ENCODE measurements at regions not wholly inside any gene's neighbourhood (a gene's known extent, or its start where the extent isn't known, plus 50 kb on each side); places are given as distances from the start of the nearest gene placed in this dataset.
"Not testable (repeated sequence)": the region's sequence is repeated elsewhere in the genome, so short reads cannot be mapped to it uniquely, and the experiment has no call there.

DNA sequence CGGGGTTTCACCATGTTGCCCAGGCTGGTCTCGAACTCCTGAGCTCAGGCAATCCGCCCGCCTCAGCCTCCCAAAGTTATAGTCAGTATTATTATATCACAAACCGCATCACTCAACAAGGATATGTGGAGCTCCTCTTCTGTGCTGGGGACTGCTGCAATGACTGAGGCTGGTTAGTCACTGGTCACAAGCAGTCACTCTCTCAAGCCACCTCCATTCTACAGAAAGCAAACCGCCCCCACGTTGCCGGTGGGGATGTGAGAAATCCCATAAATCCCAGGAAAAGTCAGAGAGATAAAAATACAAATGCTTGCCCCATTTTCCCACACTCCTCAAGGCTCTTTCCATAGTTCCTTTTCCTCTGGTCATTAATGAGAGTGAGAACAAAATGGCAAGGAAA, 155.7 kb downstream of the ADSS2 start:
- Histone ChIP-seq H3K9me3 (no peaks in the 10 kb centered on the region), H3K27ac (peak overlapping the region in 1 of 10 donors; percentile 38), H3K36me3 (no peaks in the 10 kb centered on the region), H3K27me3 (peaks cover 0 to 5% (median 0%) of the 10 kb centered on the region in 7 donors), H3K4me1 (peaks cover 0 to 29% (median 0%) of the 10 kb centered on the region in 9 donors), H3K4me3 (no peak overlapping the region)
- TF ChIP-seq, protein P1, sequence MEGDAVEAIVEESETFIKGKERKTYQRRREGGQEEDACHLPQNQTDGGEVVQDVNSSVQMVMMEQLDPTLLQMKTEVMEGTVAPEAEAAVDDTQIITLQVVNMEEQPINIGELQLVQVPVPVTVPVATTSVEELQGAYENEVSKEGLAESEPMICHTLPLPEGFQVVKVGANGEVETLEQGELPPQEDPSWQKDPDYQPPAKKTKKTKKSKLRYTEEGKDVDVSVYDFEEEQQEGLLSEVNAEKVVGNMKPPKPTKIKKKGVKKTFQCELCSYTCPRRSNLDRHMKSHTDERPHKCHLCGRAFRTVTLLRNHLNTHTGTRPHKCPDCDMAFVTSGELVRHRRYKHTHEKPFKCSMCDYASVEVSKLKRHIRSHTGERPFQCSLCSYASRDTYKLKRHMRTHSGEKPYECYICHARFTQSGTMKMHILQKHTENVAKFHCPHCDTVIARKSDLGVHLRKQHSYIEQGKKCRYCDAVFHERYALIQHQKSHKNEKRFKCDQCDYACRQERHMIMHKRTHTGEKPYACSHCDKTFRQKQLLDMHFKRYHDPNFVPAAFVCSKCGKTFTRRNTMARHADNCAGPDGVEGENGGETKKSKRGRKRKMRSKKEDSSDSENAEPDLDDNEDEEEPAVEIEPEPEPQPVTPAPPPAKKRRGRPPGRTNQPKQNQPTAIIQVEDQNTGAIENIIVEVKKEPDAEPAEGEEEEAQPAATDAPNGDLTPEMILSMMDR (IDR thresholded peaks at IDR 0.05), result no peak
- intact Hi-C loops (cut with DNase I), result no loop called here
- WGBS, 2 donors, result 67 to 74% methylated on average over 6 to 7 of the region's 8 CpGs
- no peak for DNase-seq
- ATAC-seq, result no peak

DNA sequence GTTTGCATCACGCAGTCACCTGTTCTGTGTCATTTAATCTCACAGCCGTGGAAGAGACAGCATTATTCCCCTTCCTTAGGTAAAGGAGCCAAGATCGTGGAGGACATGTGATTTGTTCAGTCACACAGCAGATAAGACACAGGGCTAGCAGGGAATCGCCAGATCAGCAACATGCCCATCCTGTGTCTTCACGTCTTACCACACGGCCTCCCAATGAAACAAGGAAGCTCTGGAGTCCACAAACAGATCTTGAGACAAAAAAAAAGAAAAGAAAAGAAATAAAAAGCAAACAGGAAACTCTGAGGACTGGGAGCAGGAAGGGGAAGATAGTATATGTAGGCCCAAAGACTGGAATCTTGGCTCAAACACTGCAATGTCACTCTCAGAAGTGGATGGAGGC, 155.3 kb downstream of the ADSS2 start:
- Histone ChIP-seq H3K36me3 (no peaks in the 10 kb centered on the region), H3K9me3 (no peaks in the 10 kb centered on the region), H3K27ac (peak overlapping the region in 1 of 10 donors; percentile 38), H3K4me1 (peaks cover 0 to 28% (median 0%) of the 10 kb centered on the region in 9 donors), H3K27me3 (peaks cover 0 to 5% (median 0%) of the 10 kb centered on the region in 7 donors), H3K4me3 (no peak overlapping the region)
- 37 to 40% methylated on average over 6 of the region's 6 CpGs for WGBS, 2 donors
- DNase-seq (no peak), ATAC-seq (no peak)
- intact Hi-C loops (cut with DNase I), result no loop called here
- TF ChIP-seq, protein P1 (IDR thresholded peaks at IDR 0.05), result no peak

DNA sequence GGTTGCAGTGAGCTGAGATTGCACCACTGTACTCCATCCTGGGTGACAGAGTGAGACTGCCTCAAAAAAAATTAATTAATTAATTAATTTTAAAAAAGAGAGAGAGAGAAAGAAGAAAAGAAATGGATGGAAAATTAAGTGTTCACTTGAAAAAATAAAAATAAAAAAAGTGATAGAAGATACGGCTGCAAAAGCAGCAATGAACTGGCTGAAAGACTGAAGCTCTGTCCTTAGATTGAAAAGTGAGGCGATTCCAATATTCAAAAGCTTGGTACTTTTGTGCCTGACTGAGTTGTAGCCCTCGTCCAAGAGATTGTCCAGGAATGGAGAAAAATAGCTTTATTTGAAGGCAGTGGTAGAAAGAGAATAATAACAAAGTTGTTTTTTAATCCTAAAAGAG, 154.6 kb downstream of the ADSS2 start:
- Histone ChIP-seq H3K27ac (peak overlapping the region in 1 of 10 donors; percentile 38), H3K4me1 (peaks cover 0 to 26% (median 0%) of the 10 kb centered on the region in 9 donors), H3K27me3 (peaks cover 0 to 5% (median 0%) of the 10 kb centered on the region in 7 donors), H3K9me3 (no peaks in the 10 kb centered on the region), H3K4me3 (no peak overlapping the region), H3K36me3 (no peaks in the 10 kb centered on the region)
- TF ChIP-seq, protein P1 (IDR thresholded peaks at IDR 0.05), result no peak
- ATAC-seq, result no peak
- no peak for DNase-seq
- 79 to 91% methylated on average over 3 of the region's 3 CpGs for WGBS, 2 donors
- intact Hi-C loops (cut with DNase I), result no loop called here

DNA sequence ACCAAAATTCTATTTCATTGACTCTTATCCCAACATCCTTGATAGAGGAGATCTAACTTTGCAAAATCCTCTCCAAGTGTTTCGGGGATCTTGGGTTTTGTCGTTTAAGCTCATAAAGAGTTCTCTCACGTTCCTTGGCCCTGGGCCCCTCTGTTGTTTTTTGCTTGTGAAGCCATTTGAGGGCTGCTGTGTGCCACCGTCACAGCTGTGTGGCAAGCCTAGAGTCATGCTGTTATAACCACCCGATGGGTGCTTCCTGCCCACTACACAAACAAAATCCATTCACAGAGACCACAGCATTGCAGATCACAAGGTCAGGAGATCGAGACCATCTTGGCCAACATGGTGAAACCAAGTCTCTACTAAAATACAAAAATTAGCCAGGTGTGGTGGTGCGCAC, 154.1 kb downstream of the ADSS2 start:
- Histone ChIP-seq H3K27ac (no peak overlapping the region), H3K4me3 (no peak overlapping the region), H3K27me3 (peaks cover 0 to 5% (median 0%) of the 10 kb centered on the region in 7 donors), H3K36me3 (no peaks in the 10 kb centered on the region), H3K4me1 (peaks cover 0 to 26% (median 0%) of the 10 kb centered on the region in 9 donors), H3K9me3 (no peaks in the 10 kb centered on the region)
- intact Hi-C loops (cut with DNase I), result no loop called here
- ATAC-seq (no peak), DNase-seq (no peak)
- TF ChIP-seq, protein P1 (IDR thresholded peaks at IDR 0.05), result no peak
- WGBS, 2 donors, result 91 to 97% methylated on average over 7 of the region's 7 CpGs

DNA sequence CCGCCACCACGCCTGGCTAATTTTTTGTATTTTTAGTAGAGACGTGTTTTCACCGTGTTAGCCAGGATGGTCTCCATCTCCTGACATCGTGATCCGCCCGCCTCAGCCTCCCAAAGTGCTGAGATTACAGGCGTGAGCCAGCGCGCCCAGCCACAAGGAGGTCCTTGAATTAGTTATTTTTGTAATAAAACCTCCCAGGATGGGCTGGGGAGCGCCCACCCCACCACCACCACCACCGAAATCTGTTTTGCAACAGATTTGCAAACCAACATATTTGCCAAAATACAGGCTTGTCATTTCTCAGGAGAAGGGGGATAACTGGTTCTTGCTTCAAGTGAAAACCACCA, 151.7 kb downstream of the ADSS2 start:
- H3K27me3 ChIP-seq; intact Hi-C loops (cut with DNase I); ATAC-seq; DNase-seq; H3K9me3 ChIP-seq; H3K36me3 ChIP-seq: not testable (repeated sequence)
- peak overlapping the region in 8 of 10 donors; percentile 21 to 49 (median 45) for H3K4me3 ChIP-seq
- WGBS, 2 donors, result 96% methylated on average over 12 of the region's 12 CpGs
- peak overlapping the region in 7 of 10 donors; percentile 50 to 92 (median 68) for H3K27ac ChIP-seq
- peaks cover 0 to 48% (median 0%) of the 10 kb centered on the region in 9 donors for H3K4me1 ChIP-seq
